Osteocyte (in vitro differentiated cells): ENCODE measurements at regions not wholly inside any gene's neighbourhood (a gene's known extent, or its start where the extent isn't known, plus 50 kb on each side); places are given as distances from the start of the nearest gene placed in this dataset.

Experiments
- DNase-seq: peaks from one replicate; pipeline ENCODE4 v3.0.0; 2021; ENCODE audit warnings: mixed read lengths; ENCODE audit not compliant: unreplicated experiment; ENCODE audit errors: extremely low spot score
- H3K27ac Mint-ChIP-seq: one replicate; pipeline ENCODE4 v1.8.0; 2021; ENCODE audit warnings: mild to moderate bottlenecking, mixed read lengths; ENCODE audit not compliant: unreplicated experiment
- H3K27me3 Mint-ChIP-seq: one replicate; pipeline ENCODE4 v1.8.0; 2021; ENCODE audit warnings: mixed read lengths; ENCODE audit not compliant: unreplicated experiment
- H3K36me3 Mint-ChIP-seq: one replicate; pipeline ENCODE4 v1.8.0; 2021; ENCODE audit warnings: mixed read lengths; ENCODE audit not compliant: unreplicated experiment
- H3K4me1 Mint-ChIP-seq: one replicate; pipeline ENCODE4 v1.8.0; 2021; ENCODE audit warnings: mixed read lengths; ENCODE audit not compliant: unreplicated experiment
- H3K4me3 Mint-ChIP-seq: one replicate; pipeline ENCODE4 v1.8.0; 2021; ENCODE audit warnings: mild to moderate bottlenecking, moderate library complexity, mixed read lengths; ENCODE audit not compliant: unreplicated experiment
- H3K9me3 Mint-ChIP-seq: one replicate; pipeline ENCODE4 v1.8.0; 2021; ENCODE audit warnings: mixed read lengths; ENCODE audit not compliant: unreplicated experiment
- TF ChIP-seq, protein P1 (sequence below): fragments of 200-600 bp; sonication (generic); IDR thresholded peaks from 2 replicates; pipeline ENCODE4 v1.5.0; 2021; ENCODE audit warnings: antibody characterized with exemption, mild to moderate bottlenecking, moderate library complexity

- peak overlapping the region; percentile 75 for H3K27ac Mint-ChIP-seq
- no peak for DNase-seq
- H3K36me3 Mint-ChIP-seq: peaks cover 19% of the 10 kb centered on the region
- H3K4me3 Mint-ChIP-seq: peak overlapping the region; percentile 67
- TF ChIP-seq, protein P1, sequence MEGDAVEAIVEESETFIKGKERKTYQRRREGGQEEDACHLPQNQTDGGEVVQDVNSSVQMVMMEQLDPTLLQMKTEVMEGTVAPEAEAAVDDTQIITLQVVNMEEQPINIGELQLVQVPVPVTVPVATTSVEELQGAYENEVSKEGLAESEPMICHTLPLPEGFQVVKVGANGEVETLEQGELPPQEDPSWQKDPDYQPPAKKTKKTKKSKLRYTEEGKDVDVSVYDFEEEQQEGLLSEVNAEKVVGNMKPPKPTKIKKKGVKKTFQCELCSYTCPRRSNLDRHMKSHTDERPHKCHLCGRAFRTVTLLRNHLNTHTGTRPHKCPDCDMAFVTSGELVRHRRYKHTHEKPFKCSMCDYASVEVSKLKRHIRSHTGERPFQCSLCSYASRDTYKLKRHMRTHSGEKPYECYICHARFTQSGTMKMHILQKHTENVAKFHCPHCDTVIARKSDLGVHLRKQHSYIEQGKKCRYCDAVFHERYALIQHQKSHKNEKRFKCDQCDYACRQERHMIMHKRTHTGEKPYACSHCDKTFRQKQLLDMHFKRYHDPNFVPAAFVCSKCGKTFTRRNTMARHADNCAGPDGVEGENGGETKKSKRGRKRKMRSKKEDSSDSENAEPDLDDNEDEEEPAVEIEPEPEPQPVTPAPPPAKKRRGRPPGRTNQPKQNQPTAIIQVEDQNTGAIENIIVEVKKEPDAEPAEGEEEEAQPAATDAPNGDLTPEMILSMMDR: no peak
- peaks cover 46% of the 10 kb centered on the region for H3K4me1 Mint-ChIP-seq
- no peaks in the 10 kb centered on the region for H3K9me3 Mint-ChIP-seq
- no peaks in the 10 kb centered on the region for H3K27me3 Mint-ChIP-seq
Measured at GRCh38 chr7:130942211-130942964, 208.4 kb upstream of the KLF14 start.

GRCh38 chr7:130943336-130943901 is 209.4 kb upstream of the KLF14 start:
- Mint-ChIP-seq H3K27me3 (no peaks in the 10 kb centered on the region), H3K4me1 (peaks cover 46% of the 10 kb centered on the region), H3K4me3 (peak overlapping the region; percentile 67), H3K36me3 (peaks cover 22% of the 10 kb centered on the region), H3K27ac (peak overlapping the region; percentile 75), H3K9me3 (no peaks in the 10 kb centered on the region)
- DNase-seq: no peak
- TF ChIP-seq, protein P1: no peak

DNA sequence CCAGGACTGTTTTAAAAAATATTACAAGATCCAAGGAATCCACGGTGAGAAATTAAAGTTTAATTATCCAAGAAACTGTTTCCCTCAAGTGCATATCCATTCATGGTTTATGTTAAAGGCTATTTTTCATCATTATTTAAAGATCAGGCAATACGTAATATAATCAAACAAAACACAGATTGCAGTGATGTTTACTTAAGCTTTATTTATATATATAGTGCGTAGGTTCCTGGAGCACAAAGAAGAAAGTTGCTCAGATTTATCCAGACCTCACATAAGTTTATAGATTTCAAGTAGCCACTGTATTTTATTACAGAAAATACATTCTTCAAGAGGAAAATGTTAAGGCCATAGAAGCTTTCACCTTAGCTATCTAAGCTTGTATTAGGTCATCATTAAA is 210.0 kb upstream of the KLF14 start:
- TF ChIP-seq, protein P1: no peak
- Mint-ChIP-seq H3K4me3 (peak overlapping the region; percentile 67), H3K9me3 (no peaks in the 10 kb centered on the region), H3K27ac (peak overlapping the region; percentile 75), H3K4me1 (peaks cover 46% of the 10 kb centered on the region), H3K27me3 (no peaks in the 10 kb centered on the region), H3K36me3 (peaks cover 22% of the 10 kb centered on the region)
- DNase-seq: no peak

DNA sequence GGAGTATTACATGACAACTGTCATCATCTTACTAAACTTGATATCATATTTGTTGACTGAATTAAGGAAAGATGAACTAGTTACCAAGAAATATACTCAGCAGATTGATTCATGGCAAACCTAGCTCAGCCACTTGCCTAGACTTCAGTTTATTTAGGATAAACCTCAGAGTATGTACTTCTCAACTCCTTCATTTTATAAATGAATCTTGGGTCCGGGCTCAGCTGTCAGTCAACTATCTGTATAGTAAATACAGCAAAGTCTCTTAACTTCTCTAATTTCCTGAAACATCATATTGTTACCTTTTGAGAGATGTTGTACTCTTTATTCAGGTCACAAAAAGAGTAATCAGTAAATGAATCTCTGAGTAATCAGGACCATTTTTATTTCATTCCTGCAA is 211.0 kb upstream of the KLF14 start:
- TF ChIP-seq, protein P1: no peak
- H3K9me3 Mint-ChIP-seq: no peaks in the 10 kb centered on the region

DNA sequence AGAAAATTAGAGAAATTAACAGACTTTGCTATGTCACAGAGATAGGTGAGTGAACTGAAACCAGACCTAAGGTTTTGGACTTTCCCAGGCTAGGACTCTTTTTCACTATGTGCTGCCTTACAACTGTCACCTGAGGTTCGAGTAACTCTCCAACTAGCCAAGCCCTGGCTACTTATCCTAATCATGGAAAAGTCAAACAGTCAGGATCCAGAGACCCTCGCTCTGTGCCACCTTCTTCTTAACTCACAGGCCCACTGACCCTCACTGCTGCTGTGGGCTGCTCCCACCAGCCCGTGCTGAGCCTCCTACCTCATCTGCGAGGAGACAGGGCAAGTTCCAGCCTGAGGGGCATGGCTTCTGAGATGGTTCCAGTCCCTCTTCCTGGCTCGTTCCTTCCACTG is 211.4 kb upstream of the KLF14 start:
- no peak overlapping the region for H3K27ac Mint-ChIP-seq
- no peaks in the 10 kb centered on the region for H3K27me3 Mint-ChIP-seq
- H3K36me3 Mint-ChIP-seq: peaks cover 21% of the 10 kb centered on the region
- no peaks in the 10 kb centered on the region for H3K9me3 Mint-ChIP-seq
- H3K4me1 Mint-ChIP-seq: peaks cover 36% of the 10 kb centered on the region
- H3K4me3 Mint-ChIP-seq: no peak overlapping the region
- TF ChIP-seq, protein P1: no peak
- DNase-seq: no peak

More for the DNA sequence above, 211.0 kb upstream of the KLF14 start:
- Mint-ChIP-seq H3K4me3 (no peak overlapping the region), H3K36me3 (peaks cover 22% of the 10 kb centered on the region), H3K27ac (no peak overlapping the region), H3K27me3 (no peaks in the 10 kb centered on the region), H3K4me1 (peaks cover 38% of the 10 kb centered on the region)
- DNase-seq: no peak
